HG03139 (cell line): ENCODE measurements at regions not wholly inside any gene's neighbourhood (a gene's known extent, or its start where the extent isn't known, plus 50 kb on each side); places are given as distances from the start of the nearest gene placed in this dataset.
"Not testable (repeated sequence)": the region's sequence is repeated elsewhere in the genome, so short reads cannot be mapped to it uniquely, and the experiment has no call there.

Source experiments
- ATAC-seq: cut with Tn5 transposase; IDR thresholded peaks from one replicate; pipeline ENCODE4 v1.9.1; 2021; ENCODE audit not compliant: unreplicated experiment

DNA sequence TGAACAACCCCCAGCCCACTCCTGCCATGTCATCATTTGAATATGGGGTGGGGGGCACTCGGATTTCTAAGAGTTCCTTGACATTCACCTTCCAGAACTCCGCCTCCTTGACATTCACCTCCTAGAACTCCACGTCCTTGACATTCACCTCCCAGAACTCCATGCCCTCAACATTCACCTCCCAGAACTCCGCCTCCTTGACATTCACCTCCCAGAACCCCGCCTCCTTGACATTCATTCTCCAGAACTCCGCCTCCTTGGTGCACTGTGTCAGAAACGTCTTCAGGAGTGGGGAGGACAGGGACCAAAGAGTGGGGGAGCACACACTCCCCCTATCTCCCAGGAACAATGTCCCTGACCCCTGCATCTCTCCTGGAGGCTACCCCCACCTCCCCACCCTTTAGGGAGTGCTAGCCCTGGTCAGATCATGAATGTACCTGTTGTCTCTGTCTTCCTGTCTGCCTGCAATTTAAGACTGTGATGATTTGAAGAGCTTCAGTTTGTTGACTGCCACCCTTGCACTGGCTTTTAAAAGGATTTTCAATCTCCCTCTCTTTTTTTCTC lies 110.1 kb downstream of the NPTX2 start:
- no peak for ATAC-seq

DNA sequence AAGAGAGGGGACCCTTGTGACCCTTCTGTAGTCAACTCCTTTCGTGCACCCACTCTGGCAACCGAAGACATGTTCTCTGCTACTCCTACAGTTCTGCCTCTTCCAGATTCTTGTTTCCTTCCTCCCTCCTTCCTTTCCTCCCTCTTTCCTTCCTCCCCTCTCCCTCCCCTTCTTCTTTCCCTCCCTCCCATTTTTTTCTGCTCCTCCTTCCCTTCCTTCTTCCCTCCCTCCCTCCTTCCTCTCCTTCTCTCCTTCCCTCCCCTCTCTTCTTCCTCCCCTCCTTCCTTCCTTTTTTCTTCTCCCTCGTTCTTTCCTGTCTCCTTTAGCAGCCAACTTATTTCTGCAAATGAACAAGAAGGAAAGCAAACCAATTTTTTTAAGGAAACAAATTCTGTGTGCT lies 111.5 kb downstream of the NPTX2 start:
- no peak for ATAC-seq

DNA sequence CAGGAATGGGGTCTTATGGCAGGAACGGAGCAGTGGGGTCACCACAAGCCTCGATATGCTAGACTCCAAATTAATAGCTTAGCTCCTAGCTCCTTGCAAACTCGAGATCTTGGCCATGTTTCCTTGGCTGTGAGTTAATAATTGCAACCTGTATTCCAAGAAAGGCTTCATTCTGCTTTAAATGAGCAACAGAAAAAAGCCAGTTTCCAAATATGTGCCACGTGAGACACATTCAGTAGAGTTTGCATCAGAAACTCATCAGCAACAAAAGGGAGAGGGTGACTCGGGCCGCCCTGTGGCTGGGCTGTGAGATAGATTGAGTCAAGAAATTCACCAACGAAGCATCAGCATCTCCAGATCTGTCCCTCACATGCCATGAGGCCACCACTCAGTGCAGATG lies 112.0 kb downstream of the NPTX2 start:
- ATAC-seq = no peak

- no peak for ATAC-seq
Measured at GRCh38 chr7:98730326-98730725, 113.2 kb downstream of the NPTX2 start.

- ATAC-seq = no peak
Measured at GRCh38 chr7:98731651-98732050, 114.6 kb downstream of the NPTX2 start.

DNA sequence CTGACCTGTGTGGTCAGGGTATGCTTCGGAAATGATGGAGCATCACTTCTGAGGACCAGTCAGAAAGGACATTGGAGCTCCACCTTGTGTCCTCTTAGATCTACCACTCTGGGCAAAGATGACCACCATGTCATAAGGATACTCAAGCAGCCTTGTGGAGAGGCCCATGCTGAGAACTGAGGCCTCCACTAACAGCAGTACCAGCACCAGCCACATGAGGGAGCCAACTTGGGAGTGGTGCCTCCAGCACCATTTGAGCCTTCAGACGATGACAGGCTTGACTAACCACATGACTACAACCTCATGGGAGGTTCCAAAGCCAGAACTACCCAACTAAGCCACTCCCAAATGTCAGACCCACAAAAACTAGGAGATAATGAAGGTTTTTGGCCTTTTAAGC lies 116.0 kb downstream of the NPTX2 start:
- no peak for ATAC-seq

GRCh38 chr7:98735801-98736200 lies 118.7 kb downstream of the NPTX2 start:
- ATAC-seq = no peak

DNA sequence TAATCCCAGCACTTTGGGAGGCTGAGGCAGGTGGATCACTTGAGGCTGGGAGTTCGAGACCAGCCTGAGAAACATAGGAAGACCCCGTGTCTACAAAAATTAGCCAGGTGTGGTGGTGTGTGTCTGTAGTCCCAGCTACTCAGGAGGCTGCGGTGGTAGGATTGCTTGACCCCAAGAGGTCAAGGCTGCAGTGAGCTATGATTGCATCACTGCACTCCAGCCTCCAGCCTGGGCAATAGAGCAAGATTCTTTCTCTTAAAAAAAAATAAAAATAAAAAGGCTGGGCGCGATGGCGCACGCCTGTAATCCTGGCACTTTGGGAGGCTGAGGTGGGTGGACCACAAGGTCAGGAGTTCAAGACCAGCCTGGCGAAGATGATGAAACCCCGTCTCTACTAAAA lies 119.4 kb downstream of the NPTX2 start:
- ATAC-seq = not testable (repeated sequence)

DNA sequence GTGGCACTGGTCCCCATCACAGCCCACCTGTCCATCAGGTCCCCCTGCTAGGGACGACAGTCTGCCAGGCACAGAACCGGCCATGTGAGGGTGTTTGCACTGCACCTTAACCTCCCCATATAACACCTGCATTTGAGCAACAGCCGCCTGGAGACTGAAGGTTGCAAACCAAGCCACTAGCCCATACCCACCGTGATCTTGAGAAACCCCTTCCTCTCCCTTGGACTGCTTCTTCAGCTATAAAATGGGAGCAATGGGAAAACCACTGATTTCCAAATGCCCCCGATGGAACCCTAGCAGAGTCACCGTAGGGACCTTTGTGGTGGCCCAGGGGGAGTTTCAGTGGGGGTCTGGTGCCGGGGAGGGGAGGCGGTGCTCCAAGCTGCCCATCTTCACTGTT lies 120.1 kb downstream of the NPTX2 start:
- no peak for ATAC-seq

- ATAC-seq = no peak
Measured at GRCh38 chr7:98740643-98741042, 123.6 kb downstream of the NPTX2 start.

DNA sequence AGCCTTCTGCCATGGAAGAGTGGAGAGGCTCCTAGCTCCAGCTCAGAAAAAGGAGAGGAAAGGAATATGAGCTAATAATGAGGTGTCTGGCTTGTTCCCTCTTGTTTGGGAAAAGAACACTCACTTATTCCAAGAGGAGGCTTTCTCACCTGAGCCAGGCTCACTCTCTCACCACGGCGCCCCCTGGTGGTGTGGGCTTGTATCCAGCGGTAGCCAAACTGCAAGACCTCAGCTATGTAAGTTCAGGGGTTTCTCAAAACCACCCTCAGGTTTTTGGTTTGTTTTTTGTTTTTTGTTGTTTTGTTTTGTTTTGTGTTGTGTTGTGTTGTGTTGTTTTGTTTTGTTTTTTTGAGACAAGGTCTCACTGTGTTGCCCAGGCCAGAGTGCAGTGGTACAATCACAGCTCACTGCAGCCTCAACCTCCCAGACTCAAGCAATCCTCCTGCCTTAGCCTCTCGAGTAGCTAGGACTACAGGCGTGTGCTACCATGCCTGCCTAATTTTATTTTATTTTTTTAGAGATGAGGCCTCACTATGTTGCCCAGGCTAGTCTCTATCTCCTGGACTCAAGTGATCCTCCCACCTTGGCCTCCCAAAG lies 124.0 kb downstream of the TMEM130 start:
- ATAC-seq = no peak

GRCh38 chr7:98748090-98748489 lies 121.7 kb downstream of the TMEM130 start:
- ATAC-seq = no peak

GRCh38 chr7:98753176-98753575 lies 116.6 kb downstream of the TMEM130 start:
- no peak for ATAC-seq

DNA sequence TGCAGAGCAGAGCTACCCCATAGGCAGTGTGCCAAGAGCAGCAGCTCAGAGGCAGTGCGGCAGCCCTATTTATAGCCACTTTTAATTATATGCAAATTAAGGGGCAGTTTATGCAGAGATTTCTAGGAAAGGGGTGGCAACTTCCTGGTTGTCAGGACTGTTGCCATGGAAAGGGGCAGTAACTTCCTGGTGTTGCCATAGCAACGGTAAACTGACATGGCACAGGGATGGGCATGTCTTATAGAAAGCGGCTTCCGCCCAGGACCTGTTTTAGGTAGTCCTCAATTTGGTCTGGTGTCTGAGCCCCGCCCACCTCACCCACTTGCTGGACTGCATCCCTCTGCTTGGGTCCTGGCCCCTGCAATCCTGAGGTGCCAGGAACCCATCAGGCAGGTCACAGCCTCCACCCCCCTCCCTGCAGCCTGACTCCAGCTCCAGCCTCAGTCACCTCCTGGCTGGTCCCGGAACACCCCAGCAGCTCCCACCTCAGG lies 115.8 kb downstream of the TMEM130 start:
- no peak for ATAC-seq

DNA sequence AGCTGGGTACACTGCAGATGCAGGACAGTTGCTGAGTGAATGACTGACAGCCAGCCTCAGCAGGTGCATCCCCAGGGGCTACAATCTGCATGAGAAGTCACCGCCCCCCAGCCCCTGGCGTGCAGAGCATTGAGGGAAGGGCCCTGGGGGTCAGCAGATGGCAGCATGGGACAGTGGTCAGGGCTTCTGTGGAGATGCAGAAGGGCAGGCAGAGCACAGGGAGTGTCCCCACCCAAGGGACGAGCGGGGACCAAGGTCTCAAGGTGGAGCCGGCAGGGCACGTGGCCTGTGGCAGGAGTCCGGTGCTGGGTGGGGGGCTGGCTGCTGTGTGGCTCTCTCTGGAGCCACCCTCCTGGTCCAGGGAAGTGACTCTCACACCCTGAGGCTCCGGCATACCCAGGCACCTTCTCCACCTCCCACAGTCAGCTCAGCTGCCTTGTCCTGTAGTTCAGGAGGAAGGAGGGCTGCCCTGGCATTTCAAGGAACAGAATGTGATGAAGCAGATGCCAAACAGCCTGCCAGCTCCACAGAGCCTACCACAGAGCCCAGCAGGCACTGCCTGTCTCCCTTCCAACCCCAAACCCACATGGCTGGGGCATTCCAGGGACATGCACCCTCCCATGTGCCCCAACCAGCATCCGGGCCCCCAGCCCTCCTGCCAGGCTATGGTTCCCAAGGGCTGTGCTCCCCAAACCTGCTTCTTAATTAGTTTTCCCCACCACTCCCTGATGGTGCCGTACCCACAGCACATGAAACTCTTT lies 114.5 kb downstream of the TMEM130 start:
- ATAC-seq = no peak

- no peak for ATAC-seq
Measured at GRCh38 chr7:98758157-98758556, 111.7 kb downstream of the TMEM130 start.

DNA sequence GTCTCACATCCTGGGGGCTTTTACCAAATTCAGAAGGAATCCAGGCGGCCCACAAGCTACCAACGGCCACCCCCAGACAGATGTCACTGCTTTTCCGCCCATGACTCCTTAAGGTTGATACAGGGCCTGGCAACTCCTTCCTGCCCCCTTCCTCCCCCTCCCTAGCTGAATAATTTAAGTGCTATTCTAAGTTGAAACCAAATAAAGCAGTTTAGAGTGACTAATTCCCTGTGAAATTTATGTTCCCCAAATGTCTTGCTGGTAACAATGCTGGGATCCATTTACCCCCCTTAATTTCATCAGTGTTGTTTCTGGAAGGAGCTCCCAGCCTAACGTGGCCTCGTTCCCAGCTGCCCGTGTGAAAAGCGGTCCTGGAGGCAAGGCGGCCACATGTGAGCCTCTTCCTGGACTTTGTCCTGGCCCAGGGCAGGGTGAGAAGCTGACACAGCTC lies 109.6 kb downstream of the TMEM130 start:
- ATAC-seq = no peak

DNA sequence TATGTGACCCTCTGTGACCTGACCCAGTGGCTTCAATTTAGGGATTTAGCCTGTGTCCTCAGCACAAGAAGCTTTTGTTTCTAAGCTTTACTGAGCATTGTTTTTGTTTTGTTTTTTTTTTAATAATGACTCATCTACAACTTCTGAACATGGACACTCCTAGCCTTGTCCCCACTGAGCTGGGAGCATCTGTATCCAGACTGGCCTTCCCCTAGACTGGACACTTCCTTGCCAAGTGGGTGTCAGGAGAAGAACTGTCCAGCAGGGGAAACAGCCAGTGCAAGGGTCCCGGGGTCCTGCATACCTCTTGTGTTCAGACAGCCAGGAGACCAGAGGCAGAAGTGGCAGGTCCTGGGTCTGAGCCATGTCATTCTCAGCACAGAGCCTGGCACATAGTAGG lies 108.6 kb downstream of the TMEM130 start:
- no peak for ATAC-seq

DNA sequence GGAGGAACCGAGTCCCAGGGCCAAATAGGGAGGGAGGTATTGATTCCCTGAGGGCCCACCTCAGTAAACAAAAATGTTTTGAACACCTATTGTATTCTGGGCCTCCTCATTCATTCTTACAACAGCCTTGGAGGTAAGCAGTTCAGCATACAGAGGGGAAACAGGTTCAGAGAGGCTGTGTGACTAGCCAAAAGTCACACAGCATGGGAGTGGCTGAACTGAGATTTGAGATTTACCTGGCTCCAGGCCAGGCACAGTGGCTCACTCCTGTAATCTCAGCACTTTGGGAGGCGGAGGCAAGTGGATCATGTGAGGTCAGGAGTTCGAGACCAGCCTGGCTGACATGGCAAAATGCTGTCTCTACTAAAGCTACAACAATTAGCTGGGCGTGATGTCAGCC lies 107.2 kb downstream of the TMEM130 start:
- ATAC-seq = no peak

DNA sequence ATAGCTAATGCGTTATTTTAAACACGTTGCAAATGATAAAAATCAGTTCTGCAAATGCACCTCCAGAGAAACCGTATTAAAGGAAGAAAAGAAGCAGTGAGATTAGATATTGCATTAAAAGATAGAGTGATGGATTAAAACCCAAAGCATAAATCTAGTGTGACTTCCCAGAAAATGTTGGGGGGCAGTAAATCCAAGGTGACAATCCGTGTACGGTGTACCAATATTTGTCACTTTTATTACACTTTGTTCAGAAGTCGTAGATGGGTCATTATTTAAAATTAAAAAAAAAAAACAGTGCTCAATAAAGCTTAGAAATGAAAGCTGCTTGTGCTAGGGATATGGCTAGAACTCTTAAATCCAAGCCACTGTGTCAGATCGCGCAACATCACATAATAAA lies 106.4 kb downstream of the TMEM130 start:
- no peak for ATAC-seq

DNA sequence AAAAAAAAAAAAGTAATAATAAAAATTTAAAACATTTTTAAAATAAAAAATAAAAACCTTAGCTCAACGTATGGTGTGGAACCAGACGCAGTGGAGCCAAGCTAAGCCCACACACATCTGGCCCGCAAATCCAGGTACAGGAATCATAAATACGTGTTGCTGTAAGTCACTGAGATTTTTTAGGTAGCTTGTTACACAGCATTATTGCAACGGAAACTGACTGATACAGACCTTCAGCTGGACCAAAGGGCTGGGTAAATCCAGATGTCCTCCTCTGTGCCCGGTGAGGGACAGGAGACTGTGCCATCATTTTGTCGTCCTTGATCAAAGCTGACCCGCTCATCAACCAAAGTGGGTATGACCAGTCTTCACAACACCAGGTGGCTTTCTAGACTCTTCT lies 104.9 kb downstream of the TMEM130 start:
- ATAC-seq = no peak

DNA sequence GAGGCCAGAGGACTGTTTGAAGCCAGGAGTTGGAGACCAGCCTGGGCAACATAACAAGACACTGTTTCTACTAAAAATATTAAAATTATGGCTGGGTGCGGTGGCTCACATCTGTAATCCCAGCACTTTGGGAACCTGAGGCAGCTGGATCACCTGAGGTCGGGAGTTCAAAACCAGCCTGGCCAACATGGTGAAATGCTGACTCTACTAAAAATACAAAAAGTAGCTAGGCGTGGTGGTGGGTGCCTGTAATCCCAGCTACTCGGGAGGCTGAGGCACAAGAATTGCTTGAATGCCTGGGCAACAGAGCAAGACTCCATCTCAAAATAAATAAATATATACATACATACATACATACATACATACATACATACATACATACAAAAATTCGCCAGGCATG lies 99.7 kb downstream of the TMEM130 start:
- not testable (repeated sequence) for ATAC-seq
